ENCODE measurements at regions not wholly inside any gene's neighbourhood (a gene's known extent, or its start where the extent isn't known, plus 50 kb on each side); places are given as distances from the start of the nearest gene placed in this dataset.

- Histone ChIP-seq H3K9me3 (ENCODE audit: control insufficient read depth, low read length) (no peaks in the 10 kb centered on the region), H3K4me2 (ENCODE audit: low read length) (no peak overlapping the region), H3K79me2 (no peaks in the 10 kb centered on the region), H3K27ac (no peak overlapping the region), H3K36me3 (ENCODE audit: control insufficient read depth, insufficient read depth, low read length) (no peaks in the 10 kb centered on the region), H3K9ac (no peak overlapping the region), H2AFZ (no peak overlapping the region), H3K4me1 (peaks cover 13% of the 10 kb centered on the region), H3K4me3 (ENCODE audit: low read depth, low read length) (no peak overlapping the region), H3K27me3 (ENCODE audit: control insufficient read depth, insufficient read depth, low read length) (no peaks in the 10 kb centered on the region)
- TF ChIP-seq CTCF (IDR thresholded peaks at IDR 0.05): no peak
These were observed 375.6 kb downstream of the PDGFC start for GRCh38 chr4:156596026-156596425.

- Histone ChIP-seq H3K27me3 (ENCODE audit: control insufficient read depth, insufficient read depth, low read length) (no peaks in the 10 kb centered on the region), H3K27ac (no peak overlapping the region)
- no peak for TF ChIP-seq CTCF (IDR thresholded peaks at IDR 0.05)
These were observed 376.6 kb downstream of the PDGFC start for GRCh38 chr4:156595041-156595440.

DNA sequence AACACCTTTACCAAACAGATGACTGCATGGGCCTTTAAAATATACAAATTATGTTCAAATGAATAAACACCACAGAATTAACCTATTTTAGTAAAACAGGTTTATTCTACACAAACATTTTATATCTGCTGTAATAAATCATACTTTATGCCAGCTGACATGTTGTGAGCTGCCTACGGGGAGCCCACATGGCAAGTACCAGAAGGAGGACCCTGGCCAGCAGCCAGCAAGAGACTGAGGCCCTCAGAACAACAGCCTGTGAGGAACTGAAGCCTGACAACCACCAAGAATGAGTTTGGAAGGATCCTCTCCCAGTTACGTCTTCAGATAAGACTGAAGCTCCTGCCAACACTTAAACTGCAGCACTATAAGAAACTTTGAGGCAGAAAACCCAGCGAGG lies 377.0 kb downstream of the PDGFC start:
- no peaks in the 10 kb centered on the region for H3K79me2 ChIP-seq
- H3K36me3 ChIP-seq (ENCODE audit: control insufficient read depth, insufficient read depth, low read length): no peaks in the 10 kb centered on the region
- H2AFZ ChIP-seq: peak overlapping the region; percentile 52
- H3K27me3 ChIP-seq (ENCODE audit: control insufficient read depth, insufficient read depth, low read length): no peaks in the 10 kb centered on the region
- H3K9ac ChIP-seq: no peak overlapping the region
- no peaks in the 10 kb centered on the region for H3K9me3 ChIP-seq (ENCODE audit: control insufficient read depth, low read length)
- peak overlapping the region; percentile 3 for H3K4me3 ChIP-seq (ENCODE audit: low read depth, low read length)
- H3K4me2 ChIP-seq (ENCODE audit: low read length): no peak overlapping the region
- H3K27ac ChIP-seq: no peak overlapping the region
- no peak for TF ChIP-seq CTCF (IDR thresholded peaks at IDR 0.05)
- H3K4me1 ChIP-seq: peaks cover 13% of the 10 kb centered on the region

More at GRCh38 chr4:156595041-156595440, 376.6 kb downstream of the PDGFC start:
- H3K4me3 ChIP-seq (ENCODE audit: low read depth, low read length): peak overlapping the region; percentile 3
- H3K9ac ChIP-seq: no peak overlapping the region
- H2AFZ ChIP-seq: peak overlapping the region; percentile 52
- H3K4me1 ChIP-seq: peaks cover 13% of the 10 kb centered on the region
- no peaks in the 10 kb centered on the region for H3K9me3 ChIP-seq (ENCODE audit: control insufficient read depth, low read length)
- no peaks in the 10 kb centered on the region for H3K79me2 ChIP-seq
- H3K36me3 ChIP-seq (ENCODE audit: control insufficient read depth, insufficient read depth, low read length): no peaks in the 10 kb centered on the region
- H3K4me2 ChIP-seq (ENCODE audit: low read length): no peak overlapping the region

- no peak overlapping the region for H3K4me3 ChIP-seq (ENCODE audit: low read depth, low read length)
- H3K4me1 ChIP-seq: peaks cover 13% of the 10 kb centered on the region
- H3K9me3 ChIP-seq (ENCODE audit: control insufficient read depth, low read length): no peaks in the 10 kb centered on the region
- no peaks in the 10 kb centered on the region for H3K36me3 ChIP-seq (ENCODE audit: control insufficient read depth, insufficient read depth, low read length)
- no peak for TF ChIP-seq CTCF (IDR thresholded peaks at IDR 0.05)
- no peaks in the 10 kb centered on the region for H3K79me2 ChIP-seq
- no peak overlapping the region for H3K9ac ChIP-seq
- H3K4me2 ChIP-seq (ENCODE audit: low read length): no peak overlapping the region
- no peak overlapping the region for H3K27ac ChIP-seq
- H2AFZ ChIP-seq: no peak overlapping the region
- no peaks in the 10 kb centered on the region for H3K27me3 ChIP-seq (ENCODE audit: control insufficient read depth, insufficient read depth, low read length)
These were observed 378.1 kb downstream of the PDGFC start for GRCh38 chr4:156593464-156593863.

DNA sequence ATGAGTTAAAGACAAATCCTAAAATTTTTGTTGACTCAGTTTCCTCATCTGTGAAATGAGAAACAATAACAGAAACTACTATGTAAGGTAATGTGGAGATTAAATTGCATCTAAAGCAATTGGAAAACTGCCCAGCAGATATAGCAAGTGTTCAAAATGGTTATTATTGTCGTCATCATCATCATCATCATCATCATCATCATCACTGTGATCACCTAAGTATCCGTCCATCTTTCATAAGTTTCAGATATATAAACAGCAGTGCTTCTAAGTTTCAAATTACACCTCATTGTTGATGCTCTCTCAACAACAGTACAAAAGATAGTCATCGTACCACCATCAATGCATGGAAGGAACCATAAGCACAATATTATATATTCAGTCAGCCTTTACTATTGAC lies 379.9 kb downstream of the PDGFC start:
- H3K79me2 ChIP-seq: no peaks in the 10 kb centered on the region
- no peak overlapping the region for H3K4me3 ChIP-seq (ENCODE audit: low read depth, low read length)
- H3K9ac ChIP-seq: no peak overlapping the region
- no peak overlapping the region for H3K4me2 ChIP-seq (ENCODE audit: low read length)
- H2AFZ ChIP-seq: no peak overlapping the region
- TF ChIP-seq CTCF (IDR thresholded peaks at IDR 0.05): no peak
- no peaks in the 10 kb centered on the region for H3K36me3 ChIP-seq (ENCODE audit: control insufficient read depth, insufficient read depth, low read length)
- H3K27ac ChIP-seq: no peak overlapping the region
- H3K4me1 ChIP-seq: peaks cover 13% of the 10 kb centered on the region
- H3K9me3 ChIP-seq (ENCODE audit: control insufficient read depth, low read length): no peaks in the 10 kb centered on the region
- H3K27me3 ChIP-seq (ENCODE audit: control insufficient read depth, insufficient read depth, low read length): no peaks in the 10 kb centered on the region

Data from parathyroid adenoma (tissue), 2 donors.